ENCODE measurements at regions not wholly inside any gene's neighbourhood (a gene's known extent, or its start where the extent isn't known, plus 50 kb on each side); places are given as distances from the start of the nearest gene placed in this dataset.

DNA sequence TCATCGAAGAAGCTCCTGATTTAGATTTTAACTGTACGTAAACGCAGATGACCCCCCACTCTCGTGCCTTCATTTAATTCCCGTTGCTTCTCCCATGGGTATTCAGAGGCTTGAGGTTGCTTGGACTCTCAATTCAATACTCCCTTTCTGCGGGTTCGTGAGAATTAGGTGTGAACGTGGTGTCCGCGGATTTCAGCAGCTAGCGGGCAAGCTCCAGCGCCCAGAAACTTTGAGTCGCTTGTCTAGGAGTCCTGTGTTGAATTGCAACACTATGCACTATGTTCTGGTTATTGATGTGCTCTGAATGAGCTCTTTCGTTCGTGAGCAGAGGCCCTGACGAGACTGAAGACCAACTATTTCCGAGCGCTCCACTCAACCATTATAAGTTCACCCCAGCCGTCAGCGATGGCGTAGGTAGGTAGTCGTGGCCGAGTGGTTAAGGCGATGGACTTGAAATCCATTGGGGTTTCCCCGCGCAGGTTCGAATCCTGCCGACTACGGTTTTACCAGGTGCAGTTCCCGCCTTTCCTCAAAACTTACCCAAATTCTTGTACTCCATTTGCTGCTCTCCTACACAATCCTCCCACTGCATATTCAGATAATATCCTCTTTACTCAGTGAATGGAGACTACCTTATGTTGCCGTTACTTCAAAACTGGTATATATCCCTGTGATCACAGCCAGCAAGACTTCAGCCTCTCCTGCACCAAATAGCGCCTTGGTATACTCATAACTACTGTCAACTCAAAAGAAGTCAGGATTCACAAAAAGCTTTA, 72.6 kb upstream of the ZNF184 start (continued):
- TF ChIP-seq, protein P1, sequence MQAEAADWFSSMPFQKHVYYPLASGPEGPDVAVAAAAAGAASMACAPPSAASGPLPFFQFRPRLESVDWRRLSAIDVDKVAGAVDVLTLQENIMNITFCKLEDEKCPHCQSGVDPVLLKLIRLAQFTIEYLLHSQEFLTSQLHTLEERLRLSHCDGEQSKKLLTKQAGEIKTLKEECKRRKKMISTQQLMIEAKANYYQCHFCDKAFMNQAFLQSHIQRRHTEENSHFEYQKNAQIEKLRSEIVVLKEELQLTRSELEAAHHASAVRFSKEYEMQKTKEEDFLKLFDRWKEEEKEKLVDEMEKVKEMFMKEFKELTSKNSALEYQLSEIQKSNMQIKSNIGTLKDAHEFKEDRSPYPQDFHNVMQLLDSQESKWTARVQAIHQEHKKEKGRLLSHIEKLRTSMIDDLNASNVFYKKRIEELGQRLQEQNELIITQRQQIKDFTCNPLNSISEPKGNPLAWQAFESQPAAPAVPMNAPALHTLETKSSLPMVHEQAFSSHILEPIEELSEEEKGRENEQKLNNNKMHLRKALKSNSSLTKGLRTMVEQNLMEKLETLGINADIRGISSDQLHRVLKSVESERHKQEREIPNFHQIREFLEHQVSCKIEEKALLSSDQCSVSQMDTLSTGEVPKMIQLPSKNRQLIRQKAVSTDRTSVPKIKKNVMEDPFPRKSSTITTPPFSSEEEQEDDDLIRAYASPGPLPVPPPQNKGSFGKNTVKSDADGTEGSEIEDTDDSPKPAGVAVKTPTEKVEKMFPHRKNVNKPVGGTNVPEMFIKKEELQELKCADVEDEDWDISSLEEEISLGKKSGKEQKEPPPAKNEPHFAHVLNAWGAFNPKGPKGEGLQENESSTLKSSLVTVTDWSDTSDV (CRISPR knock-in tag; IDR thresholded peaks at IDR 0.05), result no peak
- TF ChIP-seq, protein P2, sequence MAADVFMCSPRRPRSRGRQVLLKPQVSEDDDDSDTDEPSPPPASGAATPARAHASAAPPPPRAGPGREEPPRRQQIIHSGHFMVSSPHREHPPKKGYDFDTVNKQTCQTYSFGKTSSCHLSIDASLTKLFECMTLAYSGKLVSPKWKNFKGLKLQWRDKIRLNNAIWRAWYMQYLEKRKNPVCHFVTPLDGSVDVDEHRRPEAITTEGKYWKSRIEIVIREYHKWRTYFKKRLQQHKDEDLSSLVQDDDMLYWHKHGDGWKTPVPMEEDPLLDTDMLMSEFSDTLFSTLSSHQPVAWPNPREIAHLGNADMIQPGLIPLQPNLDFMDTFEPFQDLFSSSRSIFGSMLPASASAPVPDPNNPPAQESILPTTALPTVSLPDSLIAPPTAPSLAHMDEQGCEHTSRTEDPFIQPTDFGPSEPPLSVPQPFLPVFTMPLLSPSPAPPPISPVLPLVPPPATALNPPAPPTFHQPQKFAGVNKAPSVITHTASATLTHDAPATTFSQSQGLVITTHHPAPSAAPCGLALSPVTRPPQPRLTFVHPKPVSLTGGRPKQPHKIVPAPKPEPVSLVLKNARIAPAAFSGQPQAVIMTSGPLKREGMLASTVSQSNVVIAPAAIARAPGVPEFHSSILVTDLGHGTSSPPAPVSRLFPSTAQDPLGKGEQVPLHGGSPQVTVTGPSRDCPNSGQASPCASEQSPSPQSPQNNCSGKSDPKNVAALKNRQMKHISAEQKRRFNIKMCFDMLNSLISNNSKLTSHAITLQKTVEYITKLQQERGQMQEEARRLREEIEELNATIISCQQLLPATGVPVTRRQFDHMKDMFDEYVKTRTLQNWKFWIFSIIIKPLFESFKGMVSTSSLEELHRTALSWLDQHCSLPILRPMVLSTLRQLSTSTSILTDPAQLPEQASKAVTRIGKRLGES (CRISPR knock-in tag; IDR thresholded peaks at IDR 0.05; ENCODE audit: borderline replicate concordance), result no peak
- TF ChIP-seq, protein P3, sequence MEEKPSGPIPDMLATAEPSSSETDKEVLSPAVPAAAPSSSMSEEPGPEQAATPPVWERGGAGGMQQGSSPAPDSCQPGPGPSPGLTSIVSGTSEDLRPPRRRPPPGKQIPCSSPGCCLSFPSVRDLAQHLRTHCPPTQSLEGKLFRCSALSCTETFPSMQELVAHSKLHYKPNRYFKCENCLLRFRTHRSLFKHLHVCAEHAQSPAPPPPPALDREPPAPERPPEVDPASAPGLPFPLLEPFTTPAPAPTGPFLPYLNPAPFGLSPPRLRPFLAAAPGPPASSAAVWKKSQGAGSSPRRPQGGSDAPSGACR (CRISPR knock-in tag; IDR thresholded peaks at IDR 0.05), result no peak
- TF ChIP-seq ZBTB8A (CRISPR knock-in tag; IDR thresholded peaks at IDR 0.05; ENCODE audit: borderline replicate concordance, low read depth), result no peak
- no peak; the same call in 1 of the 2 replicates for TF ChIP-seq ARHGAP35 (CRISPR knock-in tag; IDR thresholded peaks at IDR 0.05; ENCODE audit: borderline replicate concordance)
- TF ChIP-seq, protein P4, sequence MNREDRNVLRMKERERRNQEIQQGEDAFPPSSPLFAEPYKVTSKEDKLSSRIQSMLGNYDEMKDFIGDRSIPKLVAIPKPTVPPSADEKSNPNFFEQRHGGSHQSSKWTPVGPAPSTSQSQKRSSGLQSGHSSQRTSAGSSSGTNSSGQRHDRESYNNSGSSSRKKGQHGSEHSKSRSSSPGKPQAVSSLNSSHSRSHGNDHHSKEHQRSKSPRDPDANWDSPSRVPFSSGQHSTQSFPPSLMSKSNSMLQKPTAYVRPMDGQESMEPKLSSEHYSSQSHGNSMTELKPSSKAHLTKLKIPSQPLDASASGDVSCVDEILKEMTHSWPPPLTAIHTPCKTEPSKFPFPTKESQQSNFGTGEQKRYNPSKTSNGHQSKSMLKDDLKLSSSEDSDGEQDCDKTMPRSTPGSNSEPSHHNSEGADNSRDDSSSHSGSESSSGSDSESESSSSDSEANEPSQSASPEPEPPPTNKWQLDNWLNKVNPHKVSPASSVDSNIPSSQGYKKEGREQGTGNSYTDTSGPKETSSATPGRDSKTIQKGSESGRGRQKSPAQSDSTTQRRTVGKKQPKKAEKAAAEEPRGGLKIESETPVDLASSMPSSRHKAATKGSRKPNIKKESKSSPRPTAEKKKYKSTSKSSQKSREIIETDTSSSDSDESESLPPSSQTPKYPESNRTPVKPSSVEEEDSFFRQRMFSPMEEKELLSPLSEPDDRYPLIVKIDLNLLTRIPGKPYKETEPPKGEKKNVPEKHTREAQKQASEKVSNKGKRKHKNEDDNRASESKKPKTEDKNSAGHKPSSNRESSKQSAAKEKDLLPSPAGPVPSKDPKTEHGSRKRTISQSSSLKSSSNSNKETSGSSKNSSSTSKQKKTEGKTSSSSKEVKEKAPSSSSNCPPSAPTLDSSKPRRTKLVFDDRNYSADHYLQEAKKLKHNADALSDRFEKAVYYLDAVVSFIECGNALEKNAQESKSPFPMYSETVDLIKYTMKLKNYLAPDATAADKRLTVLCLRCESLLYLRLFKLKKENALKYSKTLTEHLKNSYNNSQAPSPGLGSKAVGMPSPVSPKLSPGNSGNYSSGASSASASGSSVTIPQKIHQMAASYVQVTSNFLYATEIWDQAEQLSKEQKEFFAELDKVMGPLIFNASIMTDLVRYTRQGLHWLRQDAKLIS (CRISPR knock-in tag; IDR thresholded peaks at IDR 0.05), result no peak
- TF ChIP-seq ZNF615 (CRISPR knock-in tag; IDR thresholded peaks at IDR 0.05; ENCODE audit: borderline replicate concordance), result no peak
- peak; percentile 60; the same call in 1 of the 2 replicates for TF ChIP-seq FOXA3 (CRISPR knock-in tag; IDR thresholded peaks at IDR 0.05)
- TF ChIP-seq, protein P5, sequence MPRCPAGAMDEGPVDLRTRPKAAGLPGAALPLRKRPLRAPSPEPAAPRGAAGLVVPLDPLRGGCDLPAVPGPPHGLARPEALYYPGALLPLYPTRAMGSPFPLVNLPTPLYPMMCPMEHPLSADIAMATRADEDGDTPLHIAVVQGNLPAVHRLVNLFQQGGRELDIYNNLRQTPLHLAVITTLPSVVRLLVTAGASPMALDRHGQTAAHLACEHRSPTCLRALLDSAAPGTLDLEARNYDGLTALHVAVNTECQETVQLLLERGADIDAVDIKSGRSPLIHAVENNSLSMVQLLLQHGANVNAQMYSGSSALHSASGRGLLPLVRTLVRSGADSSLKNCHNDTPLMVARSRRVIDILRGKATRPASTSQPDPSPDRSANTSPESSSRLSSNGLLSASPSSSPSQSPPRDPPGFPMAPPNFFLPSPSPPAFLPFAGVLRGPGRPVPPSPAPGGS (CRISPR knock-in tag; IDR thresholded peaks at IDR 0.05), result no peak
- peak; percentile 86 for TF ChIP-seq MEF2D (CRISPR knock-in tag; IDR thresholded peaks at IDR 0.05)
- TF ChIP-seq SRY (CRISPR knock-in tag; IDR thresholded peaks at IDR 0.05), result no peak
- TF ChIP-seq, protein P6, sequence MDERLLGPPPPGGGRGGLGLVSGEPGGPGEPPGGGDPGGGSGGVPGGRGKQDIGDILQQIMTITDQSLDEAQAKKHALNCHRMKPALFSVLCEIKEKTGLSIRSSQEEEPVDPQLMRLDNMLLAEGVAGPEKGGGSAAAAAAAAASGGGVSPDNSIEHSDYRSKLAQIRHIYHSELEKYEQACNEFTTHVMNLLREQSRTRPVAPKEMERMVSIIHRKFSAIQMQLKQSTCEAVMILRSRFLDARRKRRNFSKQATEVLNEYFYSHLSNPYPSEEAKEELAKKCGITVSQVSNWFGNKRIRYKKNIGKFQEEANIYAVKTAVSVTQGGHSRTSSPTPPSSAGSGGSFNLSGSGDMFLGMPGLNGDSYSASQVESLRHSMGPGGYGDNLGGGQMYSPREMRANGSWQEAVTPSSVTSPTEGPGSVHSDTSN (CRISPR knock-in tag; IDR thresholded peaks at IDR 0.05), result no peak

All from HepG2 (cell line).